H9 (cell line): ENCODE measurements at regions not wholly inside any gene's neighbourhood (a gene's known extent, or its start where the extent isn't known, plus 50 kb on each side); places are given as distances from the start of the nearest gene placed in this dataset.
"Not testable (repeated sequence)": the region's sequence is repeated elsewhere in the genome, so short reads cannot be mapped to it uniquely, and the experiment has no call there.

Source experiments
- DNase-seq: peaks from one replicate; pipeline ENCODE4 v3.0.0-alpha.2; 2017
- H2AFZ ChIP-seq: one replicate; pipeline ENCODE4 v1.6.1; 2013; ENCODE audit warnings: mild to moderate bottlenecking, low read length, control low read depth, moderate library complexity
- H2AK5ac ChIP-seq: 2 replicates; pipeline ENCODE4 v1.6.1; 2013; ENCODE audit warnings: low read length, control low read depth, mixed read lengths; ENCODE audit not compliant: insufficient read length
- H2BK120ac ChIP-seq: one replicate; pipeline ENCODE4 v1.6.1; 2013; ENCODE audit warnings: low read depth, mild to moderate bottlenecking, low read length, control low read depth, inconsistent platforms; ENCODE audit not compliant: poor library complexity, severe bottlenecking
- H2BK12ac ChIP-seq: 2 replicates; pipeline ENCODE4 v1.6.1; 2013; ENCODE audit warnings: low read length, control low read depth, mixed read lengths, low read depth; ENCODE audit not compliant: insufficient read length
- H2BK15ac ChIP-seq: 2 replicates; pipeline ENCODE4 v1.6.1; 2013; ENCODE audit warnings: low read depth, low read length, control low read depth
- H2BK20ac ChIP-seq: one replicate; pipeline ENCODE4 v1.6.1; 2013; ENCODE audit warnings: low read depth, mild to moderate bottlenecking, low read length, control low read depth, inconsistent platforms; ENCODE audit not compliant: poor library complexity, severe bottlenecking
- H2BK5ac ChIP-seq: 2 replicates; pipeline ENCODE4 v1.6.1; 2013; ENCODE audit warnings: low read length, control low read depth, mixed read lengths; ENCODE audit not compliant: insufficient read length
- H3K14ac ChIP-seq: 2 replicates; pipeline ENCODE4 v1.6.1; 2013; ENCODE audit warnings: low read length, control low read depth; ENCODE audit not compliant: insufficient read depth
- H3K18ac ChIP-seq: 2 replicates; pipeline ENCODE4 v1.6.1; 2013; ENCODE audit warnings: low read depth, mild to moderate bottlenecking, mixed read lengths, low read length, control low read depth; ENCODE audit not compliant: insufficient read length
- H3K23ac ChIP-seq: 2 replicates; pipeline ENCODE4 v1.6.1; 2013; ENCODE audit warnings: low read length, control low read depth, mixed read lengths, low read depth; ENCODE audit not compliant: insufficient read length
- H3K23me2 ChIP-seq: 2 replicates; pipeline ENCODE4 v1.6.1; 2013; ENCODE audit warnings: low read depth, mild to moderate bottlenecking, mixed read lengths, low read length, control low read depth; ENCODE audit not compliant: insufficient read length, poor library complexity, severe bottlenecking
- H3K27ac ChIP-seq: 2 replicates; pipeline ENCODE4 v1.5.1; 2013; ENCODE audit warnings: low read length, control low read depth, mixed read lengths, low read depth; ENCODE audit not compliant: insufficient read length
- H3K27me3 ChIP-seq: 2 replicates; pipeline ENCODE4 v1.6.1; 2013; ENCODE audit warnings: low read length, control low read depth, inconsistent platforms; ENCODE audit not compliant: insufficient read depth
- H3K4ac ChIP-seq: 2 replicates; pipeline ENCODE4 v1.6.1; 2013; ENCODE audit warnings: low read depth, mild to moderate bottlenecking, control low read depth, inconsistent platforms, low read length, moderate library complexity
- H3K4me1 ChIP-seq: 2 replicates; pipeline ENCODE4 v1.6.1; 2013; ENCODE audit warnings: low read length, control low read depth, inconsistent platforms; ENCODE audit not compliant: insufficient read depth
- H3K4me2 ChIP-seq: 2 replicates; pipeline ENCODE4 v1.6.1; 2013; ENCODE audit warnings: low read length, control low read depth, mixed read lengths; ENCODE audit not compliant: insufficient read length, insufficient read depth
- H3K56ac ChIP-seq: 2 replicates; pipeline ENCODE4 v1.6.1; 2013; ENCODE audit warnings: low read depth, mild to moderate bottlenecking, mixed read lengths, low read length, control low read depth; ENCODE audit not compliant: insufficient read length
- H3K79me1 ChIP-seq: 2 replicates; pipeline ENCODE4 v1.6.1; 2013; ENCODE audit warnings: low read depth, mild to moderate bottlenecking, moderate library complexity, low read length, control low read depth, inconsistent platforms; ENCODE audit not compliant: insufficient read depth, poor library complexity, severe bottlenecking
- H3K79me2 ChIP-seq: 2 replicates; pipeline ENCODE4 v1.6.1; 2013; ENCODE audit warnings: low read length, control low read depth, inconsistent platforms; ENCODE audit not compliant: insufficient read depth
- H3K9ac ChIP-seq: 2 replicates; pipeline ENCODE4 v1.6.1; 2013; ENCODE audit warnings: low read length, control low read depth, mixed read lengths; ENCODE audit not compliant: insufficient read length; ENCODE audit errors: extremely low read depth
- H3K9me3 ChIP-seq: one replicate; pipeline ENCODE4 v1.6.1; 2013; ENCODE audit warnings: low read depth, low read length, inconsistent platforms; ENCODE audit not compliant: control insufficient read depth
- H3T11ph ChIP-seq: one replicate; pipeline ENCODE4 v1.6.1; 2013; ENCODE audit warnings: mild to moderate bottlenecking, low read length, control low read depth, inconsistent platforms
- H4K20me1 ChIP-seq: one replicate; pipeline ENCODE4 v1.6.1; 2013; ENCODE audit not compliant: control insufficient read depth, insufficient read length, insufficient read depth
- H4K5ac ChIP-seq: 2 replicates; pipeline ENCODE4 v1.6.1; 2013; ENCODE audit warnings: low read depth, mild to moderate bottlenecking, mixed read lengths, low read length, control low read depth; ENCODE audit not compliant: insufficient read length
- H4K8ac ChIP-seq: replicated peaks from 2 replicates; pipeline ENCODE4 v1.6.1; 2013; ENCODE audit warnings: low read length, control low read depth, mixed read lengths, low read depth; ENCODE audit not compliant: insufficient read length
- H4K91ac ChIP-seq: 2 replicates; pipeline ENCODE4 v1.6.1; 2013; ENCODE audit warnings: low read depth, mild to moderate bottlenecking, moderate library complexity, mixed read lengths, low read length, control low read depth; ENCODE audit not compliant: insufficient read length
- H3K27ac Mint-ChIP-seq, 3 experiments: 2 replicates in 2 of 3; 3 replicates in 1 of 3; pipeline ENCODE4 v1.8.0; 2020 to 2021; ENCODE audit warnings: mixed read lengths in 3 of 3, mild to moderate bottlenecking in 1 of 3, moderate library complexity in 1 of 3
- H3K27me3 Mint-ChIP-seq: 2 replicates; pipeline ENCODE4 v1.8.0; 2021; ENCODE audit warnings: low read depth, mild to moderate bottlenecking, moderate library complexity, mixed read lengths
- H3K36me3 Mint-ChIP-seq, 3 experiments: 2 replicates in 2 of 3; 3 replicates in 1 of 3; pipeline ENCODE4 v1.8.0; 2020 to 2021; ENCODE audit warnings: low read depth in 3 of 3, mixed read lengths in 3 of 3; ENCODE audit not compliant: insufficient read depth in 1 of 3
- H3K4me1 Mint-ChIP-seq, 2 experiments: 2 replicates each; pipeline ENCODE4 v1.8.0; 2020; ENCODE audit warnings: mixed read lengths in 2 of 2
- H3K4me3 Mint-ChIP-seq, 2 experiments: 2 replicates in 1 of 2; 3 replicates in 1 of 2; pipeline ENCODE4 v1.8.0; 2020 to 2021; ENCODE audit warnings: mild to moderate bottlenecking in 2 of 2, mixed read lengths in 2 of 2, moderate library complexity in 1 of 2
- H3K9me3 Mint-ChIP-seq, 2 experiments: 2 replicates in 1 of 2; 3 replicates in 1 of 2; pipeline ENCODE4 v1.8.0; 2020; ENCODE audit warnings: mild to moderate bottlenecking in 2 of 2, mixed read lengths in 2 of 2, moderate library complexity in 1 of 2
- CTCF ChIP-seq: fragments of 200-600 bp; sonication (generic); conservative IDR thresholded peaks from 3 replicates; pipeline ENCODE4 v1.8.0; 2021; ENCODE audit warnings: antibody characterized with exemption, mild to moderate bottlenecking
- WGBS: extraction: QIAGEN DNeasy Blood & Tissue Kit; methylation state at CpG from one replicate; pipeline ENCODE4 v1.1.7; 2013; ENCODE audit warnings: missing lambda C conversion rate, low lambda C conversion rate, mixed read lengths; ENCODE audit not compliant: insufficient read length; ENCODE audit errors: extremely low coverage; 5-methylcytosine and 5-hydroxymethylcytosine counted together

DNA sequence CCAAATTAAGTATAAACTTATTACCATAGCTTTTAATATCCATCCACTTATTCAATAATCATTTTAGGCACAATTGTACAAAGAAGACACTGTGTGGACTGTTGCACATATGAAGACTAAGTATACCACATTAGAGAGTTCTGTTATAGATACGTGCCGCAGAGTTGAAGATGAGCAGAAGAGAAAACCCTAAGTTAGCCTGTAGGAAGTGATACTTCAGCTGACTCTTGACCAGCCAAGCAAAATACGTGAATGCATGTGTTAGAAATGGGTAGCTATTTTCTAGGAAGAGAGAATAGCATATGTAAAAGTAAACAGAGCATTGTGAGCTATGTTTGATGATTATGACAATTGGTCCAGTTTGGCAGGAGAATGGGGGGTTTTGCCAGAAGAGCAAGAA is 272.0 kb upstream of the ATP11B start:
- no peaks in the 10 kb centered on the region for H3K9me3 Mint-ChIP-seq
- no peak overlapping the region for H4K5ac ChIP-seq
- no peak overlapping the region for H3K9ac ChIP-seq
- no peak overlapping the region for H4K8ac ChIP-seq
- H3K4ac ChIP-seq = no peak overlapping the region
- WGBS = no CpG with 5 or more reads among the region's 3 CpGs
- H3K18ac ChIP-seq = no peak overlapping the region
- TF ChIP-seq CTCF = no peak
- H3K27me3 Mint-ChIP-seq = no peaks in the 10 kb centered on the region
- no peak overlapping the region for H3K4me3 Mint-ChIP-seq
- H3T11ph ChIP-seq = no peak overlapping the region
- no peak overlapping the region for H2BK120ac ChIP-seq
- no peaks in the 10 kb centered on the region for H3K36me3 Mint-ChIP-seq
- no peaks in the 10 kb centered on the region for H3K27me3 ChIP-seq
- H3K79me1 ChIP-seq = no peaks in the 10 kb centered on the region
- H3K4me2 ChIP-seq = no peak overlapping the region
- no peak overlapping the region for H2BK15ac ChIP-seq
- no peak overlapping the region for H3K56ac ChIP-seq
- no peaks in the 10 kb centered on the region for H4K20me1 ChIP-seq
- no peak overlapping the region for H2AK5ac ChIP-seq
- H3K4me1 Mint-ChIP-seq = peaks cover 10 to 19% of the 10 kb centered on the region in 2 experiments
- H3K4me1 ChIP-seq = no peaks in the 10 kb centered on the region
- H2AFZ ChIP-seq = no peak overlapping the region
- H3K23me2 ChIP-seq = no peaks in the 10 kb centered on the region
- H2BK5ac ChIP-seq = no peak overlapping the region
- H4K91ac ChIP-seq = no peak overlapping the region
- no peaks in the 10 kb centered on the region for H3K9me3 ChIP-seq
- no peak overlapping the region for H2BK20ac ChIP-seq
- no peak overlapping the region for H3K14ac ChIP-seq
- H3K23ac ChIP-seq = no peak overlapping the region
- H3K79me2 ChIP-seq = no peaks in the 10 kb centered on the region
- no peak for DNase-seq
- no peak overlapping the region for H3K27ac Mint-ChIP-seq
- H2BK12ac ChIP-seq = no peak overlapping the region
- no peak overlapping the region for H3K27ac ChIP-seq

DNA sequence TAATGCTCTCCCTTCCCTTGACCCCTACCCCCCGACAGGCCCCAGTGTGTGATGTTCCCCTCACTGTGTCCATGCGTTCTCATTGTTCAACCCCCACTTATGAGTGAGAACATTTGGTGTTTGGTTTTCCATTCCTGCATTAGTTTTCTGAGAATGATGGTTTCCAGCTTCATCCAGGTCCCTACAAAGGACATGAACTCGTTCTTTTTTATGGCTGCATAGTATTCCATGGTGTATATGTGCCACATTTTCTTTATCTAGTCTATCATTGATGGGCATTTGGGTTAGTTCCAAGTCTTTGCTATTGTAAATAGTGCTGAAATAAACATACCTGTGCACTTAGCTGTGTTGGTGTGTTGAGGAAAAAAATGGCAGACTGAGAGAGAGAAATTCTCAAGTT is 269.9 kb upstream of the ATP11B start:
- H3K9ac ChIP-seq = not testable (repeated sequence)

More for the DNA sequence above, 269.9 kb upstream of the ATP11B start:
- not testable (repeated sequence) for H2BK12ac ChIP-seq, H4K5ac ChIP-seq, H4K8ac ChIP-seq, H3K36me3 Mint-ChIP-seq, H3K56ac ChIP-seq, H3K9me3 Mint-ChIP-seq, H2BK120ac ChIP-seq, H3K27me3 Mint-ChIP-seq, H4K20me1 ChIP-seq, H3K4me1 ChIP-seq, H3K4me3 Mint-ChIP-seq, H3K4ac ChIP-seq, H3K9me3 ChIP-seq, H2BK15ac ChIP-seq, H3K4me1 Mint-ChIP-seq, H3K4me2 ChIP-seq, H3K27ac ChIP-seq, H3K79me1 ChIP-seq, H2BK5ac ChIP-seq, H2AFZ ChIP-seq, H2AK5ac ChIP-seq, H3K14ac ChIP-seq, DNase-seq, H3K23me2 ChIP-seq, H3K79me2 ChIP-seq, H2BK20ac ChIP-seq, H4K91ac ChIP-seq, H3K18ac ChIP-seq, H3T11ph ChIP-seq, H3K27ac Mint-ChIP-seq, H3K27me3 ChIP-seq, H3K23ac ChIP-seq
- no CpG with 5 or more reads among the region's 3 CpGs for WGBS
